PFSK-1 (cell line): ENCODE measurements at regions not wholly inside any gene's neighbourhood (a gene's known extent, or its start where the extent isn't known, plus 50 kb on each side); places are given as distances from the start of the nearest gene placed in this dataset.

Experiments
- FOXP2 ChIP-seq: optimal IDR thresholded peaks from 2 replicates; pipeline ENCODE3; 2011; ENCODE audit warnings: borderline replicate concordance, control low read depth, inconsistent platforms; ENCODE audit not compliant: insufficient read depth; ENCODE audit errors: extremely low read length, extremely low read depth
- POLR2AphosphoS5 ChIP-seq: IDR thresholded peaks from 2 replicates; pipeline ENCODE4 v1.6.1; 2012; ENCODE audit warnings: low read depth, mild to moderate bottlenecking, control low read depth, low read length, moderate library complexity
- SIN3A ChIP-seq: IDR thresholded peaks from 2 replicates; pipeline ENCODE4 v1.6.1; 2012; ENCODE audit warnings: mild to moderate bottlenecking, low read length, moderate library complexity, borderline replicate concordance; ENCODE audit not compliant: insufficient read depth
- TAF1 ChIP-seq: IDR thresholded peaks from 2 replicates; pipeline ENCODE4 v1.6.1; 2012; ENCODE audit warnings: low read length, control low read depth, borderline replicate concordance; ENCODE audit not compliant: insufficient read depth
- TF ChIP-seq, protein P1 (sequence below), 2 experiments: IDR thresholded peaks; 2 replicates each; pipeline versions ENCODE4 v1.6.1 to v1.8.0; 2011 to 2012; ENCODE audit warnings: low read depth in 2 of 2, low read length in 2 of 2, control low read depth in 1 of 2, inconsistent platforms in 1 of 2, mild to moderate bottlenecking in 1 of 2, moderate library complexity in 1 of 2; ENCODE audit not compliant: insufficient read depth in 1 of 2

GRCh38 chr4:180116840-180117239 lies 2126.4 kb upstream of the TENM3 start:
- TF ChIP-seq, protein P1, sequence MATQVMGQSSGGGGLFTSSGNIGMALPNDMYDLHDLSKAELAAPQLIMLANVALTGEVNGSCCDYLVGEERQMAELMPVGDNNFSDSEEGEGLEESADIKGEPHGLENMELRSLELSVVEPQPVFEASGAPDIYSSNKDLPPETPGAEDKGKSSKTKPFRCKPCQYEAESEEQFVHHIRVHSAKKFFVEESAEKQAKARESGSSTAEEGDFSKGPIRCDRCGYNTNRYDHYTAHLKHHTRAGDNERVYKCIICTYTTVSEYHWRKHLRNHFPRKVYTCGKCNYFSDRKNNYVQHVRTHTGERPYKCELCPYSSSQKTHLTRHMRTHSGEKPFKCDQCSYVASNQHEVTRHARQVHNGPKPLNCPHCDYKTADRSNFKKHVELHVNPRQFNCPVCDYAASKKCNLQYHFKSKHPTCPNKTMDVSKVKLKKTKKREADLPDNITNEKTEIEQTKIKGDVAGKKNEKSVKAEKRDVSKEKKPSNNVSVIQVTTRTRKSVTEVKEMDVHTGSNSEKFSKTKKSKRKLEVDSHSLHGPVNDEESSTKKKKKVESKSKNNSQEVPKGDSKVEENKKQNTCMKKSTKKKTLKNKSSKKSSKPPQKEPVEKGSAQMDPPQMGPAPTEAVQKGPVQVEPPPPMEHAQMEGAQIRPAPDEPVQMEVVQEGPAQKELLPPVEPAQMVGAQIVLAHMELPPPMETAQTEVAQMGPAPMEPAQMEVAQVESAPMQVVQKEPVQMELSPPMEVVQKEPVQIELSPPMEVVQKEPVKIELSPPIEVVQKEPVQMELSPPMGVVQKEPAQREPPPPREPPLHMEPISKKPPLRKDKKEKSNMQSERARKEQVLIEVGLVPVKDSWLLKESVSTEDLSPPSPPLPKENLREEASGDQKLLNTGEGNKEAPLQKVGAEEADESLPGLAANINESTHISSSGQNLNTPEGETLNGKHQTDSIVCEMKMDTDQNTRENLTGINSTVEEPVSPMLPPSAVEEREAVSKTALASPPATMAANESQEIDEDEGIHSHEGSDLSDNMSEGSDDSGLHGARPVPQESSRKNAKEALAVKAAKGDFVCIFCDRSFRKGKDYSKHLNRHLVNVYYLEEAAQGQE (IDR thresholded peaks at IDR 0.05; ENCODE audit: insufficient read depth in 1 of 2, low read depth in 2 of 2, low read length in 2 of 2): no peak
- TF ChIP-seq POLR2AphosphoS5: no peak
- no peak for TF ChIP-seq SIN3A
- no peak for TF ChIP-seq TAF1
- TF ChIP-seq FOXP2: no peak
